Panc1 (cell line): ENCODE measurements at regions not wholly inside any gene's neighbourhood (a gene's known extent, or its start where the extent isn't known, plus 50 kb on each side); places are given as distances from the start of the nearest gene placed in this dataset.

Experiments used
- ATAC-seq: fragments of 200-7000 bp; cut with Tn5 transposase; 2 replicates; pipeline ENCODE4 v1.9.1; 2020; ENCODE audit warnings: mild to moderate bottlenecking, moderate library complexity
- BruUV-seq: library from RNA; stranded (reverse); fragments of 400-500 nt; replicated peaks from 2 replicates; lab custom pipeline; 2021; lab: Mats Ljungman, UMichigan
- CTCF ChIA-PET: fragments of 300-600 bp; sonication (Branson Sonifier 250); formaldehyde crosslinking; loops from one replicate; lab custom pipeline; 2022; ENCODE audit warnings: antibody characterized with exemption; lab: Charles Lee
- POLR2A ChIA-PET: fragments of 300-600 bp; sonication (Branson Sonifier 250); formaldehyde crosslinking; loops from one replicate; lab custom pipeline; 2022; ENCODE audit warnings: antibody characterized with exemption; lab: Charles Lee
- DNase-seq: peaks from one replicate; pipeline ENCODE4 v3.0.0-alpha.2; 2010; ENCODE audit warnings: low read depth, low spot score
- H3K27ac ChIP-seq: 2 replicates; pipeline ENCODE4 v1.5.1; 2011; ENCODE audit warnings: mild to moderate bottlenecking, low read length, inconsistent platforms
- H3K27me3 ChIP-seq: fragments of 200-500 bp; sonication (Bioruptor generic); 2 replicates; pipeline ENCODE4 v1.6.0; 2014; ENCODE audit warnings: low read length, inconsistent platforms; ENCODE audit not compliant: control insufficient read depth, insufficient read depth
- H3K36me3 ChIP-seq: fragments of 200-500 bp; sonication (Bioruptor generic); 2 replicates; pipeline ENCODE4 v1.5.1; 2014; ENCODE audit warnings: inconsistent platforms, mild to moderate bottlenecking, low read length, moderate library complexity; ENCODE audit not compliant: control insufficient read depth, insufficient read depth
- H3K4me1 ChIP-seq: 2 replicates; pipeline ENCODE4 v1.5.1; 2011; ENCODE audit warnings: inconsistent platforms, mild to moderate bottlenecking, low read length, moderate library complexity; ENCODE audit not compliant: control insufficient read depth, insufficient read depth
- H3K4me3 ChIP-seq, 2 experiments: 2 replicates each; pipeline ENCODE4 v1.5.1; 2011 to 2012; ENCODE audit warnings: low read depth in 2 of 2, low read length in 2 of 2, mild to moderate bottlenecking in 2 of 2, inconsistent platforms in 1 of 2, moderate library complexity in 1 of 2
- H3K9me3 ChIP-seq: fragments of 200-500 bp; sonication (Bioruptor generic); 2 replicates; pipeline ENCODE4 v1.5.1; 2014; ENCODE audit warnings: low read depth, mild to moderate bottlenecking, inconsistent platforms, low read length, moderate library complexity; ENCODE audit not compliant: control insufficient read depth, insufficient read depth
- POLR2AphosphoS5 ChIP-seq: IDR thresholded peaks from 2 replicates; pipeline ENCODE4 v1.6.1; 2012; ENCODE audit warnings: mild to moderate bottlenecking, low read depth, low read length, moderate library complexity
- SIN3A ChIP-seq: IDR thresholded peaks from 2 replicates; pipeline ENCODE4 v1.6.1; 2012; ENCODE audit warnings: low read depth, mild to moderate bottlenecking, low read length, moderate library complexity, borderline replicate concordance; ENCODE audit not compliant: insufficient read depth
- TCF7L2 ChIP-seq: IDR thresholded peaks from 2 replicates; pipeline ENCODE4 v1.6.1; 2011; ENCODE audit warnings: mild to moderate bottlenecking, low read depth, low read length, inconsistent platforms
- in situ Hi-C: cut with HindIII; loops from 2 replicates; pipeline ENCODE4 v1.10.0; 2016; ENCODE audit warnings: low sequenced_read_pairs, low pct_unique_long_range_greater_than_20kb
- intact Hi-C: fragments of 100-400 bp; cut with micrococcal nuclease; formaldehyde crosslinking; loops from one replicate; pipeline ENCODE4 v1.10.0; 2022; ENCODE audit not compliant: unreplicated experiment
- TF ChIP-seq, protein P1 (sequence below), 2 experiments: IDR thresholded peaks; 2 replicates each; pipeline ENCODE4 v1.6.1; 2011 to 2012; ENCODE audit warnings: low read depth in 2 of 2, control low read depth in 1 of 2, low read length in 1 of 2, mild to moderate bottlenecking in 1 of 2, moderate library complexity in 1 of 2; ENCODE audit not compliant: insufficient read depth in 1 of 2
- TF ChIP-seq, protein P2 (sequence below): fragments of 450-650 bp; IDR thresholded peaks from 2 replicates; pipeline ENCODE4 v1.5.1; 2017; ENCODE audit warnings: mild to moderate bottlenecking

DNA sequence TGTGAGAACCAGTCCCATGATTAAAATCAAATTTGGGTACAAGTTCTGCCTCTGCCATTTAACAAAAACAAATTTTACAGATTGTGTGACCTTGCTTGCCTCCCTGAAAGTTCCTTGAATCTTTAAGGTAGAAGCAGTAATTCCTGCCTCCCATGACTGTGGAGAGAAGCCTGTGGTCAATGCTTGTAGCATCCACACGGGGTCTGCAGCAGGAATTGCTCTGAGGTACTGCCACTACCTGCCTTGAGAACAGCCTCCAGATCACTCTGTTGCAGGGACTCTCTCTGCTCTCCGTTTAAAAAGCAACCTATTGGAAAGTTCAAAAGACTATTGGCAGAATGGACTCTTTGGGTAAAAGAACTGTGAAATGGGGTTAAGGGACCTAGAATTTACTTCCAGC is 75.9 kb downstream of the SST start:
- no peak overlapping the region for H3K27ac ChIP-seq
- peaks cover 2% of the 10 kb centered on the region; the same call in 1 of the 2 replicates for H3K27me3 ChIP-seq
- ATAC-seq, result no peak
- BruUV-seq, result no TSS peak
- ChIA-PET CTCF (no interaction called here), POLR2A (no interaction called here)
- TF ChIP-seq SIN3A (no peak), TCF7L2 (no peak), POLR2AphosphoS5 (no peak)
- TF ChIP-seq, protein P1, sequence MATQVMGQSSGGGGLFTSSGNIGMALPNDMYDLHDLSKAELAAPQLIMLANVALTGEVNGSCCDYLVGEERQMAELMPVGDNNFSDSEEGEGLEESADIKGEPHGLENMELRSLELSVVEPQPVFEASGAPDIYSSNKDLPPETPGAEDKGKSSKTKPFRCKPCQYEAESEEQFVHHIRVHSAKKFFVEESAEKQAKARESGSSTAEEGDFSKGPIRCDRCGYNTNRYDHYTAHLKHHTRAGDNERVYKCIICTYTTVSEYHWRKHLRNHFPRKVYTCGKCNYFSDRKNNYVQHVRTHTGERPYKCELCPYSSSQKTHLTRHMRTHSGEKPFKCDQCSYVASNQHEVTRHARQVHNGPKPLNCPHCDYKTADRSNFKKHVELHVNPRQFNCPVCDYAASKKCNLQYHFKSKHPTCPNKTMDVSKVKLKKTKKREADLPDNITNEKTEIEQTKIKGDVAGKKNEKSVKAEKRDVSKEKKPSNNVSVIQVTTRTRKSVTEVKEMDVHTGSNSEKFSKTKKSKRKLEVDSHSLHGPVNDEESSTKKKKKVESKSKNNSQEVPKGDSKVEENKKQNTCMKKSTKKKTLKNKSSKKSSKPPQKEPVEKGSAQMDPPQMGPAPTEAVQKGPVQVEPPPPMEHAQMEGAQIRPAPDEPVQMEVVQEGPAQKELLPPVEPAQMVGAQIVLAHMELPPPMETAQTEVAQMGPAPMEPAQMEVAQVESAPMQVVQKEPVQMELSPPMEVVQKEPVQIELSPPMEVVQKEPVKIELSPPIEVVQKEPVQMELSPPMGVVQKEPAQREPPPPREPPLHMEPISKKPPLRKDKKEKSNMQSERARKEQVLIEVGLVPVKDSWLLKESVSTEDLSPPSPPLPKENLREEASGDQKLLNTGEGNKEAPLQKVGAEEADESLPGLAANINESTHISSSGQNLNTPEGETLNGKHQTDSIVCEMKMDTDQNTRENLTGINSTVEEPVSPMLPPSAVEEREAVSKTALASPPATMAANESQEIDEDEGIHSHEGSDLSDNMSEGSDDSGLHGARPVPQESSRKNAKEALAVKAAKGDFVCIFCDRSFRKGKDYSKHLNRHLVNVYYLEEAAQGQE (IDR thresholded peaks at IDR 0.05; ENCODE audit: insufficient read depth in 1 of 2, low read depth in 2 of 2, low read length in 1 of 2), result no peak
- TF ChIP-seq, protein P2, sequence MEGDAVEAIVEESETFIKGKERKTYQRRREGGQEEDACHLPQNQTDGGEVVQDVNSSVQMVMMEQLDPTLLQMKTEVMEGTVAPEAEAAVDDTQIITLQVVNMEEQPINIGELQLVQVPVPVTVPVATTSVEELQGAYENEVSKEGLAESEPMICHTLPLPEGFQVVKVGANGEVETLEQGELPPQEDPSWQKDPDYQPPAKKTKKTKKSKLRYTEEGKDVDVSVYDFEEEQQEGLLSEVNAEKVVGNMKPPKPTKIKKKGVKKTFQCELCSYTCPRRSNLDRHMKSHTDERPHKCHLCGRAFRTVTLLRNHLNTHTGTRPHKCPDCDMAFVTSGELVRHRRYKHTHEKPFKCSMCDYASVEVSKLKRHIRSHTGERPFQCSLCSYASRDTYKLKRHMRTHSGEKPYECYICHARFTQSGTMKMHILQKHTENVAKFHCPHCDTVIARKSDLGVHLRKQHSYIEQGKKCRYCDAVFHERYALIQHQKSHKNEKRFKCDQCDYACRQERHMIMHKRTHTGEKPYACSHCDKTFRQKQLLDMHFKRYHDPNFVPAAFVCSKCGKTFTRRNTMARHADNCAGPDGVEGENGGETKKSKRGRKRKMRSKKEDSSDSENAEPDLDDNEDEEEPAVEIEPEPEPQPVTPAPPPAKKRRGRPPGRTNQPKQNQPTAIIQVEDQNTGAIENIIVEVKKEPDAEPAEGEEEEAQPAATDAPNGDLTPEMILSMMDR, result no peak
- intact Hi-C loops, result no loop called here
- no peaks in the 10 kb centered on the region for H3K36me3 ChIP-seq
- DNase-seq, result no peak
- no peaks in the 10 kb centered on the region; the same call in 1 of the 2 replicates for H3K4me1 ChIP-seq
- H3K9me3 ChIP-seq, result no peaks in the 10 kb centered on the region
- no peak overlapping the region for H3K4me3 ChIP-seq
- in situ Hi-C loops, result no loop called here

DNA sequence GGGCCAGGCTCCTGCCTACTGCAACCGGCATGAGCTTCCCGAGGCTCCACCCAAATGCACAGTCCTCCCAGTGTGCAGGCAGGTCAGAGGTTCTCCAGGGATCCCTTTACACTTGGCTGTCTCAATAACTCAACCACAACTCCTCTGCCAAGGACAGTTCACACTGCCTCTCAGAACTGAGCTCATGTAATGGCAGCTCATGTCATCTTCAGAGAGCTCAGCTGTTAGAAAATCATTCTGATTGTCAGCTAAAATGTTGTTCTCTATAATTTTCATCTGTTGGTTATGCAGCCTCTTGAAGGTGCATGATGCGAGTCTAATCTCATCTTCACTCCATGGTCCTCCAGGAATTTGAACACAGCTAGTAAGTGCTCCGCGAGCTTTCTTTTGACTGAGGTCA is 76.7 kb downstream of the SST start:
- H3K4me1 ChIP-seq, result no peaks in the 10 kb centered on the region; the same call in 1 of the 2 replicates
- ChIA-PET CTCF (no interaction called here), POLR2A (no interaction called here)
- BruUV-seq, result no TSS peak
- no peak for DNase-seq
- in situ Hi-C loops, result no loop called here
- H3K27ac ChIP-seq, result no peak overlapping the region
- no peak for ATAC-seq
- H3K27me3 ChIP-seq, result peaks cover 2% of the 10 kb centered on the region; the same call in 1 of the 2 replicates
- no peaks in the 10 kb centered on the region for H3K9me3 ChIP-seq
- no peaks in the 10 kb centered on the region for H3K36me3 ChIP-seq
- TF ChIP-seq, protein P1 (IDR thresholded peaks at IDR 0.05; ENCODE audit: insufficient read depth in 1 of 2, low read depth in 2 of 2, low read length in 1 of 2), result no peak
- TF ChIP-seq SIN3A, result no peak
- TF ChIP-seq, protein P2, result no peak
- TF ChIP-seq TCF7L2, result no peak
- TF ChIP-seq POLR2AphosphoS5, result no peak
- intact Hi-C loops, result no loop called here
- H3K4me3 ChIP-seq, result no peak overlapping the region
